ENCODE measurements at regions not wholly inside any gene's neighbourhood (a gene's known extent, or its start where the extent isn't known, plus 50 kb on each side); places are given as distances from the start of the nearest gene placed in this dataset.

DNA sequence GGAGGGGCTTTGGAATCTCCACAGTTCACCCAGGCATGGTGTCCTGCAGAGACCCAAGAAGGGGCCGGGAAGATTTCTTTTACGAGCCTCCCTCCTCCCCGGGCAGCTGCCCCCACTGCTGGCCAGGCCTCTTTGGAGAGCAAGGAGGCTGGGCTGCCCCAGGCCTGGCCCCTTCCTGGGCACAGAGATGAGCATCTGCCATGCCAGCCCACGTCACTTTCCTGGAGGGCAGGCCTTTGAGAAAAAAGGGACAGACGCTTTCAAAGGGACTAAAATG lies 60.5 kb upstream of the FGF3 start:
- Histone ChIP-seq H3K4me2 (ENCODE audit: control insufficient read depth, insufficient read depth) (no peak overlapping the region), H2AFZ (ENCODE audit: control insufficient read depth, low read depth, low read length) (no peak overlapping the region), H3K4me3 (no peak overlapping the region), H3K4me1 (ENCODE audit: control insufficient read depth, insufficient read depth, low read length) (no peaks in the 10 kb centered on the region), H3K36me3 (ENCODE audit: control insufficient read depth in 2 of 2, insufficient read depth in 2 of 2, low read length in 1 of 2) (no peaks in the 10 kb centered on the region), H3K9ac (ENCODE audit: control insufficient read depth, insufficient read depth, low read length) (no peak overlapping the region), H3K27me3 (replicated peaks in 1 of 2; ENCODE audit: control insufficient read depth in 2 of 2, insufficient read depth in 2 of 2, low read length in 1 of 2) (peaks cover 0 to 3% of the 10 kb centered on the region in 2 experiments; a peak in 2 of 4 replicates), H4K20me1 (ENCODE audit: control insufficient read depth, insufficient read depth) (no peaks in the 10 kb centered on the region), H3K9me3 (replicated peaks; ENCODE audit: control insufficient read depth, insufficient read depth, low read length) (no peaks in the 10 kb centered on the region), H3K79me2 (ENCODE audit: control insufficient read depth, insufficient read depth, low read length) (no peaks in the 10 kb centered on the region), H3K27ac (ENCODE audit: control insufficient read depth, insufficient read depth) (no peak overlapping the region)
- no peak for DNase-seq (ENCODE audit: low read depth, low spot score)
- RAD21 ChIA-PET (ENCODE audit: unreplicated experiment), result no interaction called here
- no TSS peak for BruUV-seq (replicated peaks)
- CTCF ChIA-PET, result no interaction called here
- POLR2A ChIA-PET, result no interaction called here
- intact Hi-C loops (cut with micrococcal nuclease; ENCODE audit: unreplicated experiment) (no loop called here), in situ Hi-C loops (cut with MboI) (no loop called here)
- FAIRE-seq, result no peak
- WGBS (ENCODE audit: insufficient coverage, insufficient replicate concordance, low lambda C conversion rate, missing lambda C conversion rate), result 42% methylated on average over 5 of the region's 5 CpGs
- SMC1A ChIA-PET (ENCODE audit: uncharacterized antibody, unreplicated experiment), result no interaction called here
- no peak for TF ChIP-seq STAT3 (IDR thresholded peaks at IDR 0.05; ENCODE audit: low read depth, low read length)
- no peak for ATAC-seq

DNA sequence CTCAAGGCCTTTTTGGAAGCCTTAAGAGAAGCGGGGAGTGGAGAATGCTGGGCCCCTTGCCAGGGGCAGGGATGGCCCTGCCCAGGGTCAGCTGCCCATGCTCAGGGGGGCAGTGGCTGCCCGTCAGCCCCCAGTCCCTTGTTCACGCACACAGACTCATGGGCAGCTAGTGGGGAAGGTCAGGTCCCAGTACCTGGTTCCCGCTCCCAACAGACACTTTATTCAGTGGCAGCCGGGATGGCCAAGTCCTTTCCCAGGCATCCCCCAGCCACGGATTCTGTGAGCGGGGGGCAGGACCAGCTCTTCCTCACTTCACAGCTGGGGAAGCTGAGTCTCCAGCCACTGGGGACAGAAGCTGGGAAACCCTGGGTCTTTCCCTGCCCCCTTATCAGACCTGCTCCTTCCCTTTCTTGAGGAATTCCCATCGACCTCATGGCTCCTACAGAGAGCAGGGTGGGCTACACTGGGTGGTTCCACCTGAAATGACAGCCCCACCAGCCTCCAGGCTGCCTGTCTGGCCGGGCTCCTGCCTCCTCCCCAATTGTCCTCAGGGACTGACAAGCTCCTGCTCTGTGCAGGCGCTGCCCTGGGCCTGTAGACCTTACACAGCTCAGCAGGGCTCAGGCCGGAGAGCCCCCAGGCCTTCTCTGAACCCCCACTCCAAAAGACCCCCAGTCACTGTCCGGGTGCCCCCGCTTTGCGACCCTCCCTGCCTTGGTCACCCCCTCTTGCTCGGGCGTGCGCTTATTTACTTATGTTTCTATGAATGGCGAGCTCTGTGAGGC lies 61.0 kb upstream of the FGF3 start:
- ATAC-seq, result no peak
- H2AFZ ChIP-seq (ENCODE audit: control insufficient read depth, low read depth, low read length), result no peak overlapping the region
- FAIRE-seq, result no peak
- ChIA-PET CTCF (interaction anchor here (0.6 kb wide), 1 partner anchor 295 kb away, joined by 3 read pairs; no protein-coding TSS in a partner anchor), SMC1A (ENCODE audit: uncharacterized antibody, unreplicated experiment) (no interaction called here), POLR2A (no interaction called here), RAD21 (ENCODE audit: unreplicated experiment) (no interaction called here)
- WGBS (ENCODE audit: insufficient coverage, insufficient replicate concordance, low lambda C conversion rate, missing lambda C conversion rate), result 32% methylated on average over 18 of the region's 18 CpGs
- H4K20me1 ChIP-seq (ENCODE audit: control insufficient read depth, insufficient read depth), result no peaks in the 10 kb centered on the region
- intact Hi-C loops (cut with micrococcal nuclease; ENCODE audit: unreplicated experiment), result no loop called here
- no peak overlapping the region for H3K4me2 ChIP-seq (ENCODE audit: control insufficient read depth, insufficient read depth)
- H3K9ac ChIP-seq (ENCODE audit: control insufficient read depth, insufficient read depth, low read length), result no peak overlapping the region
- in situ Hi-C loops (cut with MboI), result no loop called here
- DNase-seq (ENCODE audit: low read depth, low spot score), result no peak
- no peak overlapping the region for H3K27ac ChIP-seq (ENCODE audit: control insufficient read depth, insufficient read depth)
- no TSS peak for BruUV-seq (replicated peaks)
- no peak overlapping the region for H3K4me3 ChIP-seq
- H3K4me1 ChIP-seq (ENCODE audit: control insufficient read depth, insufficient read depth, low read length), result no peaks in the 10 kb centered on the region
- H3K27me3 ChIP-seq (replicated peaks in 1 of 2; ENCODE audit: control insufficient read depth in 2 of 2, insufficient read depth in 2 of 2, low read length in 1 of 2), result peaks cover 0 to 3% of the 10 kb centered on the region in 2 experiments; a peak in 2 of 4 replicates
- no peaks in the 10 kb centered on the region for H3K9me3 ChIP-seq (replicated peaks; ENCODE audit: control insufficient read depth, insufficient read depth, low read length)
- no peaks in the 10 kb centered on the region for H3K79me2 ChIP-seq (ENCODE audit: control insufficient read depth, insufficient read depth, low read length)
- no peaks in the 10 kb centered on the region for H3K36me3 ChIP-seq (ENCODE audit: control insufficient read depth in 2 of 2, insufficient read depth in 2 of 2, low read length in 1 of 2)
- TF ChIP-seq, protein P1, sequence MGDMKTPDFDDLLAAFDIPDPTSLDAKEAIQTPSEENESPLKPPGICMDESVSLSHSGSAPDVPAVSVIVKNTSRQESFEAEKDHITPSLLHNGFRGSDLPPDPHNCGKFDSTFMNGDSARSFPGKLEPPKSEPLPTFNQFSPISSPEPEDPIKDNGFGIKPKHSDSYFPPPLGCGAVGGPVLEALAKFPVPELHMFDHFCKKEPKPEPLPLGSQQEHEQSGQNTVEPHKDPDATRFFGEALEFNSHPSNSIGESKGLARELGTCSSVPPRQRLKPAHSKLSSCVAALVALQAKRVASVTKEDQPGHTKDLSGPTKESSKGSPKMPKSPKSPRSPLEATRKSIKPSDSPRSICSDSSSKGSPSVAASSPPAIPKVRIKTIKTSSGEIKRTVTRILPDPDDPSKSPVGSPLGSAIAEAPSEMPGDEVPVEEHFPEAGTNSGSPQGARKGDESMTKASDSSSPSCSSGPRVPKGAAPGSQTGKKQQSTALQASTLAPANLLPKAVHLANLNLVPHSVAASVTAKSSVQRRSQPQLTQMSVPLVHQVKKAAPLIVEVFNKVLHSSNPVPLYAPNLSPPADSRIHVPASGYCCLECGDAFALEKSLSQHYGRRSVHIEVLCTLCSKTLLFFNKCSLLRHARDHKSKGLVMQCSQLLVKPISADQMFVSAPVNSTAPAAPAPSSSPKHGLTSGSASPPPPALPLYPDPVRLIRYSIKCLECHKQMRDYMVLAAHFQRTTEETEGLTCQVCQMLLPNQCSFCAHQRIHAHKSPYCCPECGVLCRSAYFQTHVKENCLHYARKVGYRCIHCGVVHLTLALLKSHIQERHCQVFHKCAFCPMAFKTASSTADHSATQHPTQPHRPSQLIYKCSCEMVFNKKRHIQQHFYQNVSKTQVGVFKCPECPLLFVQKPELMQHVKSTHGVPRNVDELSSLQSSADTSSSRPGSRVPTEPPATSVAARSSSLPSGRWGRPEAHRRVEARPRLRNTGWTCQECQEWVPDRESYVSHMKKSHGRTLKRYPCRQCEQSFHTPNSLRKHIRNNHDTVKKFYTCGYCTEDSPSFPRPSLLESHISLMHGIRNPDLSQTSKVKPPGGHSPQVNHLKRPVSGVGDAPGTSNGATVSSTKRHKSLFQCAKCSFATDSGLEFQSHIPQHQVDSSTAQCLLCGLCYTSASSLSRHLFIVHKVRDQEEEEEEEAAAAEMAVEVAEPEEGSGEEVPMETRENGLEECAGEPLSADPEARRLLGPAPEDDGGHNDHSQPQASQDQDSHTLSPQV (IDR thresholded peaks at IDR 0.05), result no peak
- TF ChIP-seq, protein P2, sequence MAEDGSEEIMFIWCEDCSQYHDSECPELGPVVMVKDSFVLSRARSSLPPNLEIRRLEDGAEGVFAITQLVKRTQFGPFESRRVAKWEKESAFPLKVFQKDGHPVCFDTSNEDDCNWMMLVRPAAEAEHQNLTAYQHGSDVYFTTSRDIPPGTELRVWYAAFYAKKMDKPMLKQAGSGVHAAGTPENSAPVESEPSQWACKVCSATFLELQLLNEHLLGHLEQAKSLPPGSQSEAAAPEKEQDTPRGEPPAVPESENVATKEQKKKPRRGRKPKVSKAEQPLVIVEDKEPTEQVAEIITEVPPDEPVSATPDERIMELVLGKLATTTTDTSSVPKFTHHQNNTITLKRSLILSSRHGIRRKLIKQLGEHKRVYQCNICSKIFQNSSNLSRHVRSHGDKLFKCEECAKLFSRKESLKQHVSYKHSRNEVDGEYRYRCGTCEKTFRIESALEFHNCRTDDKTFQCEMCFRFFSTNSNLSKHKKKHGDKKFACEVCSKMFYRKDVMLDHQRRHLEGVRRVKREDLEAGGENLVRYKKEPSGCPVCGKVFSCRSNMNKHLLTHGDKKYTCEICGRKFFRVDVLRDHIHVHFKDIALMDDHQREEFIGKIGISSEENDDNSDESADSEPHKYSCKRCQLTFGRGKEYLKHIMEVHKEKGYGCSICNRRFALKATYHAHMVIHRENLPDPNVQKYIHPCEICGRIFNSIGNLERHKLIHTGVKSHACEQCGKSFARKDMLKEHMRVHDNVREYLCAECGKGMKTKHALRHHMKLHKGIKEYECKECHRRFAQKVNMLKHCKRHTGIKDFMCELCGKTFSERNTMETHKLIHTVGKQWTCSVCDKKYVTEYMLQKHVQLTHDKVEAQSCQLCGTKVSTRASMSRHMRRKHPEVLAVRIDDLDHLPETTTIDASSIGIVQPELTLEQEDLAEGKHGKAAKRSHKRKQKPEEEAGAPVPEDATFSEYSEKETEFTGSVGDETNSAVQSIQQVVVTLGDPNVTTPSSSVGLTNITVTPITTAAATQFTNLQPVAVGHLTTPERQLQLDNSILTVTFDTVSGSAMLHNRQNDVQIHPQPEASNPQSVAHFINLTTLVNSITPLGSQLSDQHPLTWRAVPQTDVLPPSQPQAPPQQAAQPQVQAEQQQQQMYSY (CRISPR knock-in tag; IDR thresholded peaks at IDR 0.05), result no peak
- TF ChIP-seq TARDBP (IDR thresholded peaks at IDR 0.05; ENCODE audit: borderline replicate concordance), result no peak
- no peak for TF ChIP-seq HSF1 (IDR thresholded peaks at IDR 0.05; ENCODE audit: low read depth, low read length)
- no peak for TF ChIP-seq MAX (IDR thresholded peaks at IDR 0.05; ENCODE audit: low read depth, low read length)
- no peak for TF ChIP-seq SREBF1 (IDR thresholded peaks at IDR 0.05; ENCODE audit: low read length)

Data from GM12878 (cell line).